WI38 (cell line): ENCODE measurements at regions not wholly inside any gene's neighbourhood (a gene's known extent, or its start where the extent isn't known, plus 50 kb on each side); places are given as distances from the start of the nearest gene placed in this dataset.
"Not testable (repeated sequence)": the region's sequence is repeated elsewhere in the genome, so short reads cannot be mapped to it uniquely, and the experiment has no call there.

Experiments used
- H3K4me3 ChIP-seq: 2 replicates; pipeline ENCODE4 v1.5.1; 2011; ENCODE audit warnings: low read depth, mild to moderate bottlenecking, control low read depth, low read length

GRCh38 chr21:6483645-6484044 lies 4037.7 kb upstream of the TPTE start:
- not testable (repeated sequence) for H3K4me3 ChIP-seq

- H3K4me3 ChIP-seq = not testable (repeated sequence)
Observed at GRCh38 chr21:6486821-6487220, 4034.6 kb upstream of the TPTE start.

- not testable (repeated sequence) for H3K4me3 ChIP-seq
Observed at GRCh38 chr21:6492691-6493090, 4028.7 kb upstream of the TPTE start.

DNA sequence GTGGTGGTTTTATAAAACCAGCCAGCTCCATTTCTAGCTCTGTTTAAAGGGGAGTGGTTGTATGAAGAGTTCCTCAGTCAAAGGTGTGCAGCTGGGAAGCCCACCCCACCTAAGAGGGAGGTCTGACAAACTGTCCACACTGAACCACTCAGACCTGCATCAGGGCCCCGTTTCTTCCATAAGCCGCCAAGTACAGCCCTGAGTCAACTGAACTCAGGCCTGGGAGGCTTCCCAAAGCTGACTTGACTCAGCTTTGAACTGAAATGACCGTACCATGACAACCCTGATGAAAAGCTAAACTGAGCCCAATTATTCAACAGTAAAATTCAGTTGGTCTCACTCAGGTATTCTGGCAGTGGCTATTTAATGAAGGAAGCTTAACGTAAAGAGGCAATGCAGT lies 4027.4 kb upstream of the TPTE start:
- not testable (repeated sequence) for H3K4me3 ChIP-seq

DNA sequence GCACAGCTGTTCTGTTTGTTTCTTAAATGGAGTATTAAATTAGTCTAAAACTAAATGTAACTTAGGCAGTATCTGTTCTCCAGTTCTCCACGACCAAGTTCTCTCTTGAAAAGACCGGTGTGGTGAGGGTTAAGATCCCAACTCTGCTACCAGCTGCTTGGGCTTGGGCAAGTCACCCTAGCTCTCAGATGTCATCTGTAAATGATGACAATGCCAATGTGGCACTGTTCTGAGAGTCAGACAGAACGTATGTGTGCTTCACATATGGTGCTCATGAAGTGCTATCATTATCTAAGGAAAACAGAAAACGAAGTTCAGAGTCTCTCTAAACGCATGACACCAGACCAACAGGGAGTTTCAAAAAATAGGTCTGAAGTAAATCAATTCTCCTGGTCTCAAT lies 4025.0 kb upstream of the TPTE start:
- H3K4me3 ChIP-seq = not testable (repeated sequence)

DNA sequence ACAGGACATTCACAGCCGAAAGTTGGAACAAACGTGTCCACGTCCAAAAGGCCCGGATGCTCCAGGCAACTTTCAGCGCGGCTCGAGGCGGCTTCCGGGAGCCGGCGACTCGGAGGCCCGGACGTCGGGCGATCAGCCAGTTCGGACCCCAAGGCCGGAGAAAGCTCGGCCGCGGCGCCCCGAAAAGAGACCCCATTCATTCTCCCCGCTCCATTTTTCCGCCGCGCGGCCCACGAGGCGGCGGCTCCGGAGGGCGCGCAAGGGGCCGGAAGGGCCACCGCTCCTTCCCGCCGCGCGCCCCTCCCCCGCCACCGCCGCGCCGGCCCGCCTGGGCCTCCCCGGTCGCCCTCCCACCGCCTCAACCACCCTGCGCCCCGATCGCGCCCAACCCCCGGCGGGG lies 4022.7 kb upstream of the TPTE start:
- peak overlapping the region; percentile 62 for H3K4me3 ChIP-seq

- not testable (repeated sequence) for H3K4me3 ChIP-seq
Observed at GRCh38 chr21:6499128-6499826, 4022.1 kb upstream of the TPTE start.

DNA sequence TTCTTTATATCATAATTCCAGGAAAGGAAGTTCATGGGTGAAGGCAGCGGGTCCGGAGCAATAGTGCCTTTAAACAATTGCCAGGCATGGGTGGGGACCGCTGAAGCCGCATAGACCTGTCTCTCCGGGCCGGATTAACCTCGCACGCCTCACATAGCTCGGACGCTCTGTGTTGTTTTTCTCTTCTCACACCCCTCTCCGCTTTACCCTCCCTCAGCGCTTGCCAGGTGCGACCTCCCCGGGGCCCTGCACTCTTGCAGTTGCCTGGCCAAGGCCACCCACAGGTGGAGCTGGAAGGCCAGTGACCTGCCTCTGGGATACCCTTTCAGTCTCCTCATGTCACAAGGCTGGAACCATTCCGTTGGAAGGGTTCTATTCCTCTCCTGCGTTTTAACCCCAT lies 4021.5 kb upstream of the TPTE start:
- not testable (repeated sequence) for H3K4me3 ChIP-seq

DNA sequence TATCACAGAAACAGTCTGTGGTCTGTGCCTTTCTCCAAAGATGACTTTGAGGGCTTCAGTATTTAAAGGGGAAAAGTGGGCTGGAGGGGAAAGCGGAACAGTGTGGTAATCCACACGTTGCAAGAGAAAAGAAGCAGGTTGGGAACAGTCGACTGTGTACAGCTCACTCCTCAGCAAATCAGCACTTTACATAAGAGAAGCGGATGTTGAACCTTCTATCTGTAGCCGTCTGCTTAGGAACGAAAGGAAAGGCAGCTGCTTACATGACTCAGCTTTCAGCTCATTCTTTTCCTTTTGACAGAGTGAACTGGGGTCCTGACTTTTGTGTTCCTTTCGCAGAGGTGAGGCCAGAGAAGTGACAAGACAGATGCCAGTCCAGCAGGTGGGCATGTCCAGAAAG lies 4020.7 kb upstream of the TPTE start:
- not testable (repeated sequence) for H3K4me3 ChIP-seq

GRCh38 chr21:6506167-6506894 lies 4015.1 kb upstream of the TPTE start:
- not testable (repeated sequence) for H3K4me3 ChIP-seq

DNA sequence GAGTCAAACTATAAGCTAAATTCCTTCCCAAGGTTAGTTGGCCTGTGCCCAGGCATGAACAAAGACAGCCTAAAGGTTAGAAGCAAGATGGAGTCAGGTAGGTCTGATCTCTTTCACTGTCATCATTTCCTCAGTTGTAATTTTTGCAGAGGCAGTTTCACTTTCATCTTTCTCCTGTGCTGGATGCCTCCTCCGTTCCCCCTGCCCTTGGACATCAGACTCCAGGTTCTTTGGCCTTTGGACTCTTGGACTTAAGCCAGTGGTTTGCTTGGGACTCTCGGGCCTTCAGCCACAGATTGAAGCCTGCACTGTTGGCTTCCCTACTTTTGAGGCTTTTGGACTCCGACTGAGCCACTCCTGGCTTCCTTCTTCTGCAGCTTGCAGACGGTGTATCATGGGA lies 4013.8 kb upstream of the TPTE start:
- not testable (repeated sequence) for H3K4me3 ChIP-seq

DNA sequence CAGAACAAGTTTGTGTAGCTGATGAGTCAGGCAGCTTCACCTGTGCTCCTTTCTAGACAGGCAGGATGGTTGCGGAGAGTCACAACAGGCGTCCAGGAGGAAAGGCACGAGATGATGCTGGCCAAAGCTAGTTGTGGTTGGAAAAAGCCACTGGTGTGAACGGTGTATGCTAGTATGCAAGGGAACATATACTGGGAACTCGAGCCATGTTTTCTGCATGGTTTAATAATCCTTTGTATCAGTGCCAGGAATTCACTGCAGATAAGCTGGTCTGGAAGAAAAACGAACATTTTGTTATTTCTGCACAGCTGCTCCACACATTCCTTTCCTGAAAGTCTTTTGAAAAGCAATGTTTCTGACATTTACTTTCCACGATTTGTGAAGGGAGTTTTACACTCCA lies 3999.6 kb upstream of the TPTE start:
- H3K4me3 ChIP-seq = not testable (repeated sequence)

DNA sequence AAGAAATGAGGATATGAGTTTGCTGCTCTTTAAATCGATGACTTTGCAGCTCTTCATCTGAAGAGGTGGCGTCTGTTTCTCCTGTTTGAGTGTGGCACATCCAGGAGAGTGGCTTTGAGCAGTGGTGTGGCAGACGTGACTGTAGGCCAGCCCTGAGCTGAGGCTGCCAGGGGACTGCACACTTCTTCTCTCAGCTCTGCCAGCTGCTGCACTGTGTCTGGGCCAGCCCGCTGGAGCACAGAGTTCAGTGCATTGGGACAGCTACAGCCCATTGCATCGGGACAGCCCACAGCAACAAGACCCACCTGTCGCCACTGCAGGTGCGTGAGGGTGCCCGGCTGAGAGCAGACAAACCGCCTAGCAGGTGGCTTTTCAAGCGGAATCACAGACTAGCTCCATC lies 3995.2 kb upstream of the TPTE start:
- not testable (repeated sequence) for H3K4me3 ChIP-seq

GRCh38 chr21:6530655-6531054 lies 3990.7 kb upstream of the TPTE start:
- H3K4me3 ChIP-seq = not testable (repeated sequence)

DNA sequence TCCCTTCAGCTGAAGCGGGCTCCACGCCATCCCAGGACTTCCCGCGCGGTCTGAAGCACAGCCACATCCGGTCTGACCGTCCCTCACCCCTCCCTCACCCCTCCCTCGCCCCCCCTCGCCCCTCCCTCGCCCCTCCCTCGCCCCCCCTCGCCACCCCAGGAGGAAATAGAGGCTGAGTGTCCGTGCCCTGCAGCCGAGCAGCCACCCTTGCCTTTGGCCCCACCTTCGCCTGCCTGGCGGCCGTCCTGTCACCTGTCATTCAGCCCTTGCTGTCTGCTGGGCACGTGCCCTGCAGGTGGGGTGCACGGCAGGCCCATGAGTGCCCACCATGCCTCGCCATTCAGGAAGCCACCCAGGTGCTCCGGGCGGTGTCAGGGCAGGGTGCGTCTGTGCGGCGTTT lies 3988.1 kb upstream of the TPTE start:
- not testable (repeated sequence) for H3K4me3 ChIP-seq

- H3K4me3 ChIP-seq = not testable (repeated sequence)
Observed at GRCh38 chr21:6538320-6538719, 3983.1 kb upstream of the TPTE start.

- H3K4me3 ChIP-seq = not testable (repeated sequence)
Observed at GRCh38 chr21:6539688-6540087, 3981.7 kb upstream of the TPTE start.

DNA sequence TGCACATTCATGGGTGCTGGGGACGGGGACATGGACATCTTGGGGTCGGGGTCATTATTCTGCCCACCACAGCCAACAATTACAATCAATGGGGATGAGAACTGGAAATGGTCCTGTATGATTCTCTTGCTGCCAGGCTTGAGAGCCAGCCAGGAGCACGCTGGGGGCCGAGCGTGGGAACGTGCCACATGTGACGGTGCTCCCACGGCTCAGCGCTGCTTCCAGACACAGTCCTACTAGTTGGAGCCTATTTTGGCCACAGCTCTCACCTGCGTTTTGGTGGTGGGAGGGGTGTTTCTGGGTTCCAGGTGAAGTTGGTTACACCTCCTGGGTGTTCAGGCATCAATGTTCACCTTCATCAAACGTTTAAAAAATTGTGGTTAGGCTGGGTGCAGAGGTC lies 3980.3 kb upstream of the TPTE start:
- H3K4me3 ChIP-seq = not testable (repeated sequence)

DNA sequence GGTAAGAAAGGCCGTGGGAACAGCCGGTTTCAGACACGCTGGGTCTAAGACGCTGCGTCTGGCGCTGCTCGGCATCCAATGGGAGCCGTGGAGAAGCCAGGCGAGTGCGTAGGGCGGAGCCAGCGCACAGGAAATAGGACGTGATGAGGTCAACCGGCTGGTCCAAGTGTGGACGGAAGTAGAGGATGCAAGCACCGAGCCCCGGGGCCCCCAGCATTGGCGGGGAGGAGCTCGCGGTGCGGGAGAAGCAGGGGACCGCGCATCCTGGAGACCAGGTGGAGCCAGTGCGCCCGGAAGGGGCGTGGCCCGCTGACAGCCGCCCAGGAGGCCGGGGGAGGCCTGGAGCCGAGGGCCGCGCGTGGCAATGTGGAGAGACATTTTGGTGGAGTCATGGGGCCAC lies 3976.1 kb upstream of the TPTE start:
- H3K4me3 ChIP-seq = not testable (repeated sequence)

DNA sequence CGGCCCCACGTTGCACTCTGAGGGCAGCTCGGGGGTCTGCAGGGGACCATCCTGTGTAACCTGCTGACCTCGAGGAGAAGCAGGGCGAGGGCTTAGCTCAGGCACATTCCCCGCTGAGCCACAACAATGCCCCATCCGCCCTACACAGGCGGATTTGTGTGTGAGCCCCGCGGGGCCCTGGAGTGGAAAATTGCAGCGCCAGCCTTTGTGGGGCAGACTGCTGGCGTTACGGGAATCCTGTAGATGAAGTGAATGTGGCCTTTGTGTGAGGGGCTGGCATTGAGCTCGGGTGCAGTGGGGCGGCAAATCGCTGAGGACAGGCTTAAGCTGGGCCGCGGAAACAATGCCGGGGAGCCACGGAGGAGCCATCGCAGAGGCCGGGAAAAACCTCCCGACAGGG lies 3970.3 kb upstream of the TPTE start:
- not testable (repeated sequence) for H3K4me3 ChIP-seq

DNA sequence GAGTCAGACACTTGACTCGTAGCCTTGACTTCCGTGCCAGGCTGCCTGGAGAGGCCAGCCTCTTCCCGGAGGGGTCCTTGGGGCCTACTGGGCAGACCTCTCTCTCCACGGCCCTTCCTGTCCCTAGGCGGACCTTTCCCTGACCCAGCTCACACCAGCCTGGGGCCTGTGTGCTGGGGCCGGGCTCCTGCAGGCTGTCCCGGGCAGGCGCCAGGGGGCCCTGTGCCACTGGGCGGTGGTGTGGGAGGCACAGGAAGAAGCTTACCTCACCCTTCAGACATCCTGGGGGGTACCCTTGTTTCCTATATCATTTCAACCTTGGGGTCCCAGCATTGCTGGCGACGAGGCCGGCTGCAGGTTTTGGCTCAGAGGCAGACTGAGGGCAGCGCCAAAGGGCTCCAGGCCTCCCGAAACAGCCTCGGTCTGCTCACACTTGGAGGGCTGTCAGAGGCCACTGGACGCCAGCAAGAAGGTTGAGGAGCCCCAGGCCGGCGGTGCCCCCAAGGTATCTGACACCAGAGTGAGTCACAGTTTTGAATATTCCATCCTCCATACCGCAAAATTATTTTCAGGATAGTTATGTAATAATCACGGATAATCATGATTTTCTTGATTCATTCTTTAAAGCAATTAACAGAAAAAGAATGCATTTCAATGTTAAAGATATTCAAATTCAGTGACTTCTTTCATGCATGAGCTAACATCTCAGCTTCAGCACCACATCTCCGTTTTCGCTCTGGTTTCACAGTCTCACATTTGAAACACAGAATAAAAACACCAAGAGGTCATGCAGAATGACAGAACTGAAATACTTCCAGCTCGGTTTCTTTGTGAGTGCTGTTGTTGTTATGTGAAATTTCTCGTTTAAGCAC lies 3967.6 kb upstream of the TPTE start:
- H3K4me3 ChIP-seq = not testable (repeated sequence)
